Spleen (tissue), 11 donors: ENCODE measurements at regions not wholly inside any gene's neighbourhood (a gene's known extent, or its start where the extent isn't known, plus 50 kb on each side); places are given as distances from the start of the nearest gene placed in this dataset.

Experiments
- DNase-seq: peaks from one replicate; pipeline ENCODE4 v3.0.0-alpha.2; 2020
- H3K27ac ChIP-seq, 8 donors: fragments of 200-600 bp; sonication (generic) in 7 of 8; 1 replicate in 4 of 8; 2 replicates in 4 of 8; pipeline versions ENCODE4 v1.5.0 to v1.8.0; 2016 to 2021; ENCODE audit warnings: inconsistent platforms in 4 of 8, mild to moderate bottlenecking in 4 of 8, moderate library complexity in 1 of 8
- H3K27me3 ChIP-seq, 7 donors: fragments of 200-600 bp; sonication (generic) in 6 of 7; replicated peaks in 1 of 7; 1 replicate in 4 of 7; 2 replicates in 3 of 7; pipeline versions ENCODE4 v1.5.0 to v1.8.0; 2016 to 2021; ENCODE audit warnings: inconsistent platforms in 3 of 7, mild to moderate bottlenecking in 1 of 7
- H3K36me3 ChIP-seq, 6 donors: fragments of 200-600 bp; sonication (generic) in 5 of 6; 1 replicate in 4 of 6; 2 replicates in 2 of 6; pipeline versions ENCODE4 v1.5.0 to v1.8.0; 2016 to 2021; ENCODE audit warnings: inconsistent platforms in 2 of 6
- H3K4me1 ChIP-seq, 6 donors: fragments of 200-600 bp; sonication (generic) in 5 of 6; 1 replicate in 3 of 6; 2 replicates in 3 of 6; pipeline versions ENCODE4 v1.5.0 to v1.8.0; 2016 to 2021; ENCODE audit warnings: inconsistent platforms in 3 of 6
- H3K4me3 ChIP-seq, 8 donors: fragments of 200-600 bp; sonication (generic) in 7 of 8; 1 replicate in 4 of 8; 2 replicates in 4 of 8; pipeline versions ENCODE4 v1.5.0 to v1.8.0; 2016 to 2021; ENCODE audit warnings: inconsistent platforms in 4 of 8, mild to moderate bottlenecking in 4 of 8, moderate library complexity in 2 of 8
- H3K9me3 ChIP-seq, 8 donors: fragments of 200-600 bp; sonication (generic) in 7 of 8; 1 replicate in 4 of 8; 2 replicates in 4 of 8; pipeline versions ENCODE4 v1.5.0 to v1.8.0; 2016 to 2021; ENCODE audit warnings: inconsistent platforms in 4 of 8
- POLR2A ChIP-seq, 3 donors: fragments of 450-650 bp; IDR thresholded peaks; one replicate each; pipeline ENCODE4 v1.5.1; 2017; ENCODE audit warnings: antibody characterized with exemption in 3 of 3, mild to moderate bottlenecking in 1 of 3
- POLR2AphosphoS5 ChIP-seq, 3 donors: sonication (generic); formaldehyde crosslinking; IDR thresholded peaks; one replicate each; pipeline ENCODE4 v1.5.1; 2017; ENCODE audit warnings: antibody characterized with exemption in 3 of 3
- WGBS, 5 donors: extraction: QIAGEN DNeasy Blood & Tissue Kit in 3 of 5; methylation state at CpG; one replicate each; pipeline versions ENCODE4 v1.1.5 to v1.1.7; 2013 to 2018; 5-methylcytosine and 5-hydroxymethylcytosine counted together
- intact Hi-C: fragments of 100-400 bp; cut with DNase I; formaldehyde crosslinking; loops from one replicate; pipeline ENCODE4 v1.15.0; 2023; ENCODE audit warnings: low total_unique reads
- TF ChIP-seq, protein P1 (sequence below), 11 experiments: fragments of 200-600 bp in 7 of 11; fragments of 450-650 bp in 4 of 11; sonication (generic) in 4 of 11; IDR thresholded peaks in 8 of 11; conservative IDR thresholded peaks in 3 of 11; 1 replicate in 7 of 11; 2 replicates in 4 of 11; pipeline versions ENCODE4 v1.4.0 to v1.8.0; 2016 to 2021; ENCODE audit warnings: antibody characterized with exemption in 11 of 11, inconsistent platforms in 4 of 11, mild to moderate bottlenecking in 1 of 11
- donor health status: healthy with polysubstance abuse.
- donor health status: DM: no; HTN: no; CAD: no; lungs with moderate emphysema.
- donor health status: DM: no; HTN: no; CAD: no.
- donor health status: Bipolar disorder and iron deficiency.
- donor health status: healthy.
- donor health status: DM: no; HTN: no; CAD: no.
- donor health status: DM: yes; HTN: yes; CAD: no.

DNA sequence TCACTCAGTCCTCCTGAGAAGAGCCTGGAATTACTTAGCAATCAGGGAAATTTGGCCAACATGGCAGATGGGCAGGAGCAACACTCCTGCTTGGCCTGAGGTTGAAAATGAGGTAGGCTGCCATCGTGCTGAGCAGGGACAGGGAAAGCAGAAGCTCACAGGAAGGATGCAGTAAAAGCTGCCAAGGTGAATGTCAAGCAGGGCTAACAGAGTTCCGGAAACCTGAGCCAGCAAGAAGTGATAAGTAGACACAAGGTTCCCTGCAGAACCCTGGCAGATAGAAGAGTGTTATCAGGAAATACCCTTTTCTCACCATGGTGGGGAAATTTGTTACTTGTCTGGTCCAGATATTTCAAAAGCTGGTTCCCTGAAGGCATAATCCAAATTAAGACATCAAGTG is 454.3 kb upstream of the MEX3C start:
- H3K27ac ChIP-seq: no peak overlapping the region
- no peaks in the 10 kb centered on the region for H3K9me3 ChIP-seq
- intact Hi-C loops: no loop called here
- WGBS, 5 donors: 39 to 70% (median 59%) methylated on average over 2 of the region's 2 CpGs
- H3K36me3 ChIP-seq: no peaks in the 10 kb centered on the region
- no peaks in the 10 kb centered on the region for H3K4me1 ChIP-seq
- TF ChIP-seq POLR2AphosphoS5 (IDR thresholded peaks at IDR 0.05) (no peak), POLR2A (IDR thresholded peaks at IDR 0.05) (no peak)
- TF ChIP-seq, protein P1, sequence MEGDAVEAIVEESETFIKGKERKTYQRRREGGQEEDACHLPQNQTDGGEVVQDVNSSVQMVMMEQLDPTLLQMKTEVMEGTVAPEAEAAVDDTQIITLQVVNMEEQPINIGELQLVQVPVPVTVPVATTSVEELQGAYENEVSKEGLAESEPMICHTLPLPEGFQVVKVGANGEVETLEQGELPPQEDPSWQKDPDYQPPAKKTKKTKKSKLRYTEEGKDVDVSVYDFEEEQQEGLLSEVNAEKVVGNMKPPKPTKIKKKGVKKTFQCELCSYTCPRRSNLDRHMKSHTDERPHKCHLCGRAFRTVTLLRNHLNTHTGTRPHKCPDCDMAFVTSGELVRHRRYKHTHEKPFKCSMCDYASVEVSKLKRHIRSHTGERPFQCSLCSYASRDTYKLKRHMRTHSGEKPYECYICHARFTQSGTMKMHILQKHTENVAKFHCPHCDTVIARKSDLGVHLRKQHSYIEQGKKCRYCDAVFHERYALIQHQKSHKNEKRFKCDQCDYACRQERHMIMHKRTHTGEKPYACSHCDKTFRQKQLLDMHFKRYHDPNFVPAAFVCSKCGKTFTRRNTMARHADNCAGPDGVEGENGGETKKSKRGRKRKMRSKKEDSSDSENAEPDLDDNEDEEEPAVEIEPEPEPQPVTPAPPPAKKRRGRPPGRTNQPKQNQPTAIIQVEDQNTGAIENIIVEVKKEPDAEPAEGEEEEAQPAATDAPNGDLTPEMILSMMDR (IDR thresholded peaks at IDR 0.05 in 8 of 11, conservative IDR thresholded peaks at IDR 0.05 in 3 of 11): no peak
- H3K4me3 ChIP-seq: no peak overlapping the region
- no peak for DNase-seq
- peaks cover 0 to 30% (median 0%) of the 10 kb centered on the region in 7 donors for H3K27me3 ChIP-seq

- no peak for DNase-seq
- Histone ChIP-seq H3K27me3 (peaks cover 0 to 40% (median 0%) of the 10 kb centered on the region in 7 donors), H3K27ac (no peak overlapping the region), H3K4me1 (no peaks in the 10 kb centered on the region), H3K9me3 (no peaks in the 10 kb centered on the region), H3K36me3 (no peaks in the 10 kb centered on the region), H3K4me3 (no peak overlapping the region)
- TF ChIP-seq, protein P1 (IDR thresholded peaks at IDR 0.05 in 8 of 11, conservative IDR thresholded peaks at IDR 0.05 in 3 of 11): no peak
- TF ChIP-seq POLR2A (IDR thresholded peaks at IDR 0.05) (no peak), POLR2AphosphoS5 (IDR thresholded peaks at IDR 0.05) (no peak)
- 76 to 87% (median 81%) methylated on average over 3 of the region's 3 CpGs for WGBS, 5 donors
- intact Hi-C loops: no loop called here
Observed at GRCh38 chr18:51653507-51654213, 456.2 kb upstream of the MEX3C start.

- Histone ChIP-seq H3K9me3 (no peaks in the 10 kb centered on the region), H3K4me3 (no peak overlapping the region), H3K4me1 (no peaks in the 10 kb centered on the region), H3K36me3 (no peaks in the 10 kb centered on the region), H3K27me3 (peaks cover 0 to 43% (median 0%) of the 10 kb centered on the region in 7 donors), H3K27ac (no peak overlapping the region)
- TF ChIP-seq, protein P1 (IDR thresholded peaks at IDR 0.05 in 8 of 11, conservative IDR thresholded peaks at IDR 0.05 in 3 of 11): no peak
- intact Hi-C loops: no loop called here
- 40 to 58% (median 56%) methylated on average over 10 of the region's 10 CpGs for WGBS, 5 donors
- no peak for DNase-seq
Observed at GRCh38 chr18:51654488-51655326, 457.2 kb upstream of the MEX3C start.

DNA sequence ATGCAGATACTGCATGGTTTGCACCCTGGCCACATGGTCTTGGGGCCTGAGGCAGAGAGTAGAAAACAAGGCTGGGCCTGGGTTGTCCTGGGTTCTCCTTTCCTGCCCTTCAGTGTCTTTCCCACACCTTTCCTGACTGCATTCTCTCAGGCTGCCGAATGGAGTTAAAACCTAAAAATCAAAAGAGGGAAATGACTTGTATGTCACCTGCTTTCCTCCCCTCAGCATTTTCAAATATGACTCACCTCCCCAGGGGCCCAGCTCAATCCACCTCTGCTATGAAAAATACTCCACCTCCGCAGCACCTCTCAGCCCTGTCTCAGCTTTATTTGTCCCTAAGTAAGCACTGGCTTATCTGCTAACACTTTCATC is 457.8 kb upstream of the MEX3C start:
- no peaks in the 10 kb centered on the region for H3K4me1 ChIP-seq
- no peak overlapping the region for H3K4me3 ChIP-seq
- intact Hi-C loops: no loop called here
- no peak for DNase-seq
- no peak overlapping the region for H3K27ac ChIP-seq
- 53 to 74% (median 60%) methylated on average over 2 of the region's 2 CpGs for WGBS, 5 donors
- no peaks in the 10 kb centered on the region for H3K9me3 ChIP-seq
- peaks cover 0 to 49% (median 0%) of the 10 kb centered on the region in 7 donors for H3K27me3 ChIP-seq
- no peaks in the 10 kb centered on the region for H3K36me3 ChIP-seq
- no peak for TF ChIP-seq POLR2AphosphoS5 (IDR thresholded peaks at IDR 0.05)
- no peak for TF ChIP-seq POLR2A (IDR thresholded peaks at IDR 0.05)
- TF ChIP-seq, protein P1 (IDR thresholded peaks at IDR 0.05 in 8 of 11, conservative IDR thresholded peaks at IDR 0.05 in 3 of 11): no peak
